ENCODE measurements at regions not wholly inside any gene's neighbourhood (a gene's known extent, or its start where the extent isn't known, plus 50 kb on each side); places are given as distances from the start of the nearest gene placed in this dataset.

GRCh38 chr13:107020393-107020792, 452.5 kb upstream of the ARGLU1 start:
- no peak for TF ChIP-seq OSR1 (CRISPR knock-in tag; IDR thresholded peaks at IDR 0.05)
- TF ChIP-seq ARNTL (CRISPR knock-in tag; IDR thresholded peaks at IDR 0.05; ENCODE audit: borderline replicate concordance, low read depth) = no peak
- no peak for TF ChIP-seq ESRRG (CRISPR knock-in tag; IDR thresholded peaks at IDR 0.05)
- no peak for TF ChIP-seq CSDC2 (CRISPR knock-in tag; IDR thresholded peaks at IDR 0.05)
- no peak for ATAC-seq

GRCh38 chr13:107018285-107018684, 450.3 kb upstream of the ARGLU1 start:
- TF ChIP-seq, protein P1, sequence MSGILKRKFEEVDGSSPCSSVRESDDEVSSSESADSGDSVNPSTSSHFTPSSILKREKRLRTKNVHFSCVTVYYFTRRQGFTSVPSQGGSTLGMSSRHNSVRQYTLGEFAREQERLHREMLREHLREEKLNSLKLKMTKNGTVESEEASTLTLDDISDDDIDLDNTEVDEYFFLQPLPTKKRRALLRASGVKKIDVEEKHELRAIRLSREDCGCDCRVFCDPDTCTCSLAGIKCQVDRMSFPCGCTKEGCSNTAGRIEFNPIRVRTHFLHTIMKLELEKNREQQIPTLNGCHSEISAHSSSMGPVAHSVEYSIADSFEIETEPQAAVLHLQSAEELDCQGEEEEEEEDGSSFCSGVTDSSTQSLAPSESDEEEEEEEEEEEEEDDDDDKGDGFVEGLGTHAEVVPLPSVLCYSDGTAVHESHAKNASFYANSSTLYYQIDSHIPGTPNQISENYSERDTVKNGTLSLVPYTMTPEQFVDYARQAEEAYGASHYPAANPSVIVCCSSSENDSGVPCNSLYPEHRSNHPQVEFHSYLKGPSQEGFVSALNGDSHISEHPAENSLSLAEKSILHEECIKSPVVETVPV (CRISPR knock-in tag; IDR thresholded peaks at IDR 0.05) = no peak
- TF ChIP-seq PPARA (CRISPR knock-in tag; IDR thresholded peaks at IDR 0.05; ENCODE audit: borderline replicate concordance) (no peak), BACH2 (CRISPR knock-in tag; IDR thresholded peaks at IDR 0.05; ENCODE audit: borderline replicate concordance) (no peak), ZFP3 (CRISPR knock-in tag; IDR thresholded peaks at IDR 0.05) (no peak), CSDC2 (CRISPR knock-in tag; IDR thresholded peaks at IDR 0.05) (no peak), CREB5 (CRISPR knock-in tag; IDR thresholded peaks at IDR 0.05; ENCODE audit: low read depth) (no peak), GLIS3 (CRISPR knock-in tag; IDR thresholded peaks at IDR 0.05) (no peak), ZC3H10 (CRISPR knock-in tag; IDR thresholded peaks at IDR 0.05) (no peak), ESRRG (CRISPR knock-in tag; IDR thresholded peaks at IDR 0.05) (no peak), ISL1 (CRISPR knock-in tag; IDR thresholded peaks at IDR 0.05) (no peak), ZNF565 (CRISPR knock-in tag; conservative IDR thresholded peaks at IDR 0.05; ENCODE audit: low read depth) (no peak), TOX (CRISPR knock-in tag; IDR thresholded peaks at IDR 0.05; ENCODE audit: borderline replicate concordance) (no peak), RARB (CRISPR knock-in tag; IDR thresholded peaks at IDR 0.05) (no peak), ARNTL (CRISPR knock-in tag; IDR thresholded peaks at IDR 0.05; ENCODE audit: borderline replicate concordance, low read depth) (no peak)
- TF ChIP-seq, protein P2, sequence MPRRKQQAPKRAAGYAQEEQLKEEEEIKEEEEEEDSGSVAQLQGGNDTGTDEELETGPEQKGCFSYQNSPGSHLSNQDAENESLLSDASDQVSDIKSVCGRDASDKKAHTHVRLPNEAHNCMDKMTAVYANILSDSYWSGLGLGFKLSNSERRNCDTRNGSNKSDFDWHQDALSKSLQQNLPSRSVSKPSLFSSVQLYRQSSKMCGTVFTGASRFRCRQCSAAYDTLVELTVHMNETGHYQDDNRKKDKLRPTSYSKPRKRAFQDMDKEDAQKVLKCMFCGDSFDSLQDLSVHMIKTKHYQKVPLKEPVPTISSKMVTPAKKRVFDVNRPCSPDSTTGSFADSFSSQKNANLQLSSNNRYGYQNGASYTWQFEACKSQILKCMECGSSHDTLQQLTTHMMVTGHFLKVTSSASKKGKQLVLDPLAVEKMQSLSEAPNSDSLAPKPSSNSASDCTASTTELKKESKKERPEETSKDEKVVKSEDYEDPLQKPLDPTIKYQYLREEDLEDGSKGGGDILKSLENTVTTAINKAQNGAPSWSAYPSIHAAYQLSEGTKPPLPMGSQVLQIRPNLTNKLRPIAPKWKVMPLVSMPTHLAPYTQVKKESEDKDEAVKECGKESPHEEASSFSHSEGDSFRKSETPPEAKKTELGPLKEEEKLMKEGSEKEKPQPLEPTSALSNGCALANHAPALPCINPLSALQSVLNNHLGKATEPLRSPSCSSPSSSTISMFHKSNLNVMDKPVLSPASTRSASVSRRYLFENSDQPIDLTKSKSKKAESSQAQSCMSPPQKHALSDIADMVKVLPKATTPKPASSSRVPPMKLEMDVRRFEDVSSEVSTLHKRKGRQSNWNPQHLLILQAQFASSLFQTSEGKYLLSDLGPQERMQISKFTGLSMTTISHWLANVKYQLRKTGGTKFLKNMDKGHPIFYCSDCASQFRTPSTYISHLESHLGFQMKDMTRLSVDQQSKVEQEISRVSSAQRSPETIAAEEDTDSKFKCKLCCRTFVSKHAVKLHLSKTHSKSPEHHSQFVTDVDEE (CRISPR knock-in tag; IDR thresholded peaks at IDR 0.05) = no peak
- TF ChIP-seq, protein P3, sequence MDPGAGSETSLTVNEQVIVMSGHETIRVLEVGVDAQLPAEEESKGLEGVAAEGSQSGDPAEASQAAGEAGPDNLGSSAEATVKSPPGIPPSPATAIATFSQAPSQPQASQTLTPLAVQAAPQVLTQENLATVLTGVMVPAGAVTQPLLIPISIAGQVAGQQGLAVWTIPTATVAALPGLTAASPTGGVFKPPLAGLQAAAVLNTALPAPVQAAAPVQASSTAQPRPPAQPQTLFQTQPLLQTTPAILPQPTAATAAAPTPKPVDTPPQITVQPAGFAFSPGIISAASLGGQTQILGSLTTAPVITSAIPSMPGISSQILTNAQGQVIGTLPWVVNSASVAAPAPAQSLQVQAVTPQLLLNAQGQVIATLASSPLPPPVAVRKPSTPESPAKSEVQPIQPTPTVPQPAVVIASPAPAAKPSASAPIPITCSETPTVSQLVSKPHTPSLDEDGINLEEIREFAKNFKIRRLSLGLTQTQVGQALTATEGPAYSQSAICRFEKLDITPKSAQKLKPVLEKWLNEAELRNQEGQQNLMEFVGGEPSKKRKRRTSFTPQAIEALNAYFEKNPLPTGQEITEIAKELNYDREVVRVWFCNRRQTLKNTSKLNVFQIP (CRISPR knock-in tag; IDR thresholded peaks at IDR 0.05; ENCODE audit: borderline replicate concordance, low read depth) = no peak
- ATAC-seq = no peak

- no peak for TF ChIP-seq CSDC2 (CRISPR knock-in tag; IDR thresholded peaks at IDR 0.05)
- no peak for TF ChIP-seq TCF4 (CRISPR knock-in tag; IDR thresholded peaks at IDR 0.05; ENCODE audit: borderline replicate concordance)
- no peak for ATAC-seq
Measured at GRCh38 chr13:107006661-107007060, 438.7 kb upstream of the ARGLU1 start.

GRCh38 chr13:107005577-107005976, 437.6 kb upstream of the ARGLU1 start:
- ATAC-seq = no peak
- TF ChIP-seq, protein P2 (CRISPR knock-in tag; IDR thresholded peaks at IDR 0.05) = no peak
- no peak for TF ChIP-seq ISL1 (CRISPR knock-in tag; IDR thresholded peaks at IDR 0.05)
- no peak for TF ChIP-seq BACH2 (CRISPR knock-in tag; IDR thresholded peaks at IDR 0.05; ENCODE audit: borderline replicate concordance)
- TF ChIP-seq TOX (CRISPR knock-in tag; IDR thresholded peaks at IDR 0.05; ENCODE audit: borderline replicate concordance) = no peak
- no peak for TF ChIP-seq ARNTL (CRISPR knock-in tag; IDR thresholded peaks at IDR 0.05; ENCODE audit: borderline replicate concordance, low read depth)
- TF ChIP-seq CSDC2 (CRISPR knock-in tag; IDR thresholded peaks at IDR 0.05) = no peak
- TF ChIP-seq OSR1 (CRISPR knock-in tag; IDR thresholded peaks at IDR 0.05) = no peak
- TF ChIP-seq, protein P1 (CRISPR knock-in tag; IDR thresholded peaks at IDR 0.05) = no peak
- no peak for TF ChIP-seq GLIS3 (CRISPR knock-in tag; IDR thresholded peaks at IDR 0.05)
- no peak for TF ChIP-seq TCF4 (CRISPR knock-in tag; IDR thresholded peaks at IDR 0.05; ENCODE audit: borderline replicate concordance)
- TF ChIP-seq ZFP3 (CRISPR knock-in tag; IDR thresholded peaks at IDR 0.05) = no peak
- TF ChIP-seq CREB5 (CRISPR knock-in tag; IDR thresholded peaks at IDR 0.05; ENCODE audit: low read depth) = no peak
- TF ChIP-seq RARB (CRISPR knock-in tag; IDR thresholded peaks at IDR 0.05) = no peak
- TF ChIP-seq, protein P3 (CRISPR knock-in tag; IDR thresholded peaks at IDR 0.05; ENCODE audit: borderline replicate concordance, low read depth) = no peak
- TF ChIP-seq ZNF8 (CRISPR knock-in tag; IDR thresholded peaks at IDR 0.05) = no peak
